ENCODE measurements at regions not wholly inside any gene's neighbourhood (a gene's known extent, or its start where the extent isn't known, plus 50 kb on each side); places are given as distances from the start of the nearest gene placed in this dataset.
A peak's percentile ranks its signal among the peaks of the same experiment; 100 is the strongest.

DNA sequence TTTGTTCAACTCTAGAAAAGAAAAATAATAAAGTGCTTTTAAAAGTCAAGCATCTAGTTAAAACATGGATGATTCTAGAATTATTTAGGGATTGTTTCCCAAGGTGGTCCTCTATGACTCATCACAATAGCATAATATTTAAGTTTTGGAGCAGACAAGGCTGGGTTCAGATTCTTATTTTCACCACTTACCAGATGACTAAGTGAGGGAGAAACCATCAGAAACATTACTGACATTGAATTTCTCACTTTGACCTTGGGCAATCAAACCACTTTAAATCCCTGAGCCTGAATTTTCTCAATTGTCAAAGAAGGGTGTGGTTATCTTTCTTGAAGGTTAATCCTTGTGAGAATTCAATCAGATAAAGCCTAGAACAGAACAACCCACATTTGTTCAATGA lies 102.5 kb upstream of the PTGFR start:
- TF ChIP-seq, protein P1, sequence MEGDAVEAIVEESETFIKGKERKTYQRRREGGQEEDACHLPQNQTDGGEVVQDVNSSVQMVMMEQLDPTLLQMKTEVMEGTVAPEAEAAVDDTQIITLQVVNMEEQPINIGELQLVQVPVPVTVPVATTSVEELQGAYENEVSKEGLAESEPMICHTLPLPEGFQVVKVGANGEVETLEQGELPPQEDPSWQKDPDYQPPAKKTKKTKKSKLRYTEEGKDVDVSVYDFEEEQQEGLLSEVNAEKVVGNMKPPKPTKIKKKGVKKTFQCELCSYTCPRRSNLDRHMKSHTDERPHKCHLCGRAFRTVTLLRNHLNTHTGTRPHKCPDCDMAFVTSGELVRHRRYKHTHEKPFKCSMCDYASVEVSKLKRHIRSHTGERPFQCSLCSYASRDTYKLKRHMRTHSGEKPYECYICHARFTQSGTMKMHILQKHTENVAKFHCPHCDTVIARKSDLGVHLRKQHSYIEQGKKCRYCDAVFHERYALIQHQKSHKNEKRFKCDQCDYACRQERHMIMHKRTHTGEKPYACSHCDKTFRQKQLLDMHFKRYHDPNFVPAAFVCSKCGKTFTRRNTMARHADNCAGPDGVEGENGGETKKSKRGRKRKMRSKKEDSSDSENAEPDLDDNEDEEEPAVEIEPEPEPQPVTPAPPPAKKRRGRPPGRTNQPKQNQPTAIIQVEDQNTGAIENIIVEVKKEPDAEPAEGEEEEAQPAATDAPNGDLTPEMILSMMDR (conservative IDR thresholded peaks at IDR 0.05; ENCODE audit: control insufficient read depth, insufficient read depth, low read depth, low read length), result no peak
- no peak for DNase-seq (ENCODE audit: low read depth)
- H3K4me3 ChIP-seq (ENCODE audit: control insufficient read depth, low read depth, low read length), result no peak overlapping the region

DNA sequence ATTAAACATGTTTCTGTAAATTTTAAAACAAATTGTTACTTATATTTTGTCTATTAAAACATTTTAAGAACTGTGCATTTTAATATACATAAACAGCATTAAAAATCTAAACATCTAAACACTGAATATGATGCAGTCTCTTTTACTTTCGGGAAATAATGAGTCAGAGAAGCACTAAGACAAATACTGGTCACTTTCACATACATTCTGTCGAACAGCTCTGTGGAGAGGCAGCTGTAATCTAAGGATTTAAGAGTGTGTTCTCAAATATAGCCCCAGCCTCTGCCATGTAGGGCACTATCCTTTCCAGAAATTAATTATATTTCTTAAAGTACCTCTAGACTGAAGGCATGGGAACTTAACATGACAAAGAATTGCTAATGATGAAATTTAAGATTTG lies 89.6 kb upstream of the PTGFR start:
- TF ChIP-seq, protein P1 (conservative IDR thresholded peaks at IDR 0.05; ENCODE audit: control insufficient read depth, insufficient read depth, low read depth, low read length), result no peak
- no peak for DNase-seq (ENCODE audit: low read depth)
- no peak overlapping the region for H3K4me3 ChIP-seq (ENCODE audit: control insufficient read depth, low read depth, low read length)

DNA sequence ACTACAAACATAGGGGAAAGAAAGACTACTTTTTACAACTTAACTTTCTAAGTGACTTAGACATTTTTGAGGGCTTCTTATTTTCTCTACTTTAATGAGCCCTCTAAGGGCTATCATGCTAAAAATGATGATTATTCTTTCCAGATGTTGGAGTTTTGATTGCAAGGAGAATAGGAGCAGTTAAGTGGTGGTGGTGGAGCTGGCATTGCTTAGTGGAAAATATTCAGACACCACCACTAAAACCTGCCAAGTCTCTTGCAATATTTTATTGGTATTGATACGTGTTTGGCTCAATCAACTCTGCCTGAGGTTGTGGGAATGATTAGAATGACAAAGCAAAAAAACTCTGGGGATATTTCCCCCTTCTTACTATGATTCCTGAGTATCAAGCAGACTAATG lies 82.6 kb upstream of the PTGFR start:
- peak; percentile 72 for DNase-seq (ENCODE audit: low read depth)

DNA sequence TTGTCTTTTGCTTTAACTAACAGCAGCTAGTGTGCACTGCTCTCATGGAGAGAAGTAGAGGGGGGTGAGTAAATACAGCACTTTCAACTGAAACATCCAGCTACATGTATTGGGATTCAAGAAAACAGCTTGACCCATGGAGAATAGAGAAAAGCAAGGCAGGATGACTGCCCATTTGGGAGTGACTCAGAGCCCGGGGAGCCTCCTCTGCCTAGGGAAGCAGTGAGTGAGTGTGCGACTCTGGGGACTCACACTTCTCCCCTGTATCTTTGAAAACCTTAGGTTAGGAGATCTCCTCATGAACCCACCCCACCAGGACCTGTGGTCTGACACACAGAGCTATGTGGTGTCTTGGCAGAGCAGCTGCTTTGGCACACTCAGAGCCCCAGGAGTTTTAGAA lies 82.0 kb upstream of the PTGFR start:
- TF ChIP-seq, protein P1 (conservative IDR thresholded peaks at IDR 0.05; ENCODE audit: control insufficient read depth, insufficient read depth, low read depth, low read length), result no peak
- DNase-seq (ENCODE audit: low read depth), result peak; percentile 88
- no peak overlapping the region for H3K4me3 ChIP-seq (ENCODE audit: control insufficient read depth, low read depth, low read length)

More for the DNA sequence above, 82.6 kb upstream of the PTGFR start:
- TF ChIP-seq, protein P1 (conservative IDR thresholded peaks at IDR 0.05; ENCODE audit: control insufficient read depth, insufficient read depth, low read depth, low read length), result no peak
- no peak overlapping the region for H3K4me3 ChIP-seq (ENCODE audit: control insufficient read depth, low read depth, low read length)

DNA sequence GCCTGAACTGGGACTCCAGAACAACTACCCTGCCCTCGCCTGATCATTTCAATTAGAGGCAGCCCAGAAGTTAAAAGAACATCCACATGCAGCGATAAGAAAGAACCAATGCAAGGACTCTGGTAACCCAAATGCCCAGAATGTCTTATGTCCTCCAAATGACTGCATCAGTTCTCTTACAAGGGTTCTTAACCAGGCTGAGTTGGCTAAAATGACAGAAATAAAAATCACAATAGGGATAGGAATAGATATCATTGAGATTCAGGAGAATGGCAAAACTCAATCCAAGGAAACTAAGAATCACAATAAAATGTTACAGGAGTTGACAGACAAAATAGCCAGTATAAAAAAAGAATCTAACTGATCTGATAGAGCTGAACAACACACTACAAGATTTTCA lies 80.1 kb upstream of the PTGFR start:
- TF ChIP-seq, protein P1 (conservative IDR thresholded peaks at IDR 0.05; ENCODE audit: control insufficient read depth, insufficient read depth, low read depth, low read length), result no peak
- peak; percentile 15 for DNase-seq (ENCODE audit: low read depth)
- H3K4me3 ChIP-seq (ENCODE audit: control insufficient read depth, low read depth, low read length), result no peak overlapping the region

DNA sequence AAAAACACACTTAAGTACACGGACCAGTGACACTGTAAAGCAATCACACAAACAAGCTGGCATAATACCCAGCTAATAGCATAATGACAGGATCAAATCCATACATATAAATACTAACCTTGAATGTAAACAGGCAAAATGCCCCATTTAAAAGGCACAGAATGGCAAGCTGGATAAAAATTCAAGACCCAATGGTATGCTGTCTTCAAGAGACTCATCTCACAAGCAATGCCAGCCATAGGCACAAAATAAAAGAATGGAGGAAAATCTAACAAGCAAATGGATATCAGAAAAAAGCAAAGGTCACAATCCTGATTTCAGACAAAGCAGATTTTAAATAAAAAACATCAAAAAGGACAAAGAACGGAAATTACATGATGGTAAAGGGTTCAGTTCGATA lies 79.1 kb upstream of the PTGFR start:
- TF ChIP-seq, protein P1 (conservative IDR thresholded peaks at IDR 0.05; ENCODE audit: control insufficient read depth, insufficient read depth, low read depth, low read length), result no peak
- no peak overlapping the region for H3K4me3 ChIP-seq (ENCODE audit: control insufficient read depth, low read depth, low read length)
- no peak for DNase-seq (ENCODE audit: low read depth)

DNA sequence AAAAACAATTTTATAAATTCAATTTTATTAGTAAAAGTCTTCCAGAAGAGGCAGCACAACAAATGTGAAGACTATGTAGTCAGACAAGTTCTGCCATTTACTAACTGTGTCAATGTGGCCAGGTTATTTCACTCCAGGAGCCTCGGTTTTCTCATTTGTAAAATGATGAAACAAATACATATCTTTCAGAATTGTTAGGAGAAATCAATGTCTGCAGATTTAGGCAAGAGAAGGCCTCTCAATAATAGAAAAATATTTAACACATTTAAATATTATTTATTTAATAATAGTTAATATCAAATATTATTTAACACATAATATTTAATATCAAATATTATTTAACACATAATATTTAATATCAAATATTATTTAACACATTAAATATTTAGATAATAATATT lies 75.6 kb upstream of the PTGFR start:
- no peak overlapping the region for H3K4me3 ChIP-seq (ENCODE audit: control insufficient read depth, low read depth, low read length)
- DNase-seq (ENCODE audit: low read depth), result no peak
- TF ChIP-seq, protein P1 (conservative IDR thresholded peaks at IDR 0.05; ENCODE audit: control insufficient read depth, insufficient read depth, low read depth, low read length), result no peak
